ENCODE measurements at regions not wholly inside any gene's neighbourhood (a gene's known extent, or its start where the extent isn't known, plus 50 kb on each side); places are given as distances from the start of the nearest gene placed in this dataset.

- Mint-ChIP-seq H3K4me3 (ENCODE audit: unreplicated experiment) (no peak overlapping the region), H3K9me3 (ENCODE audit: unreplicated experiment) (no peaks in the 10 kb centered on the region), H3K27ac (ENCODE audit: unreplicated experiment) (peak overlapping the region; percentile 73), H3K27me3 (ENCODE audit: unreplicated experiment) (no peaks in the 10 kb centered on the region), H3K4me1 (ENCODE audit: unreplicated experiment) (peaks cover 45% of the 10 kb centered on the region), H3K36me3 (ENCODE audit: unreplicated experiment) (no peaks in the 10 kb centered on the region)
- no peak for DNase-seq (ENCODE audit: extremely low spot score, unreplicated experiment)
- TF ChIP-seq CTCF (IDR thresholded peaks at IDR 0.05): no peak
These were observed 663.2 kb downstream of the ADGRL2 start for GRCh38 chr1:82463951-82464350.

DNA sequence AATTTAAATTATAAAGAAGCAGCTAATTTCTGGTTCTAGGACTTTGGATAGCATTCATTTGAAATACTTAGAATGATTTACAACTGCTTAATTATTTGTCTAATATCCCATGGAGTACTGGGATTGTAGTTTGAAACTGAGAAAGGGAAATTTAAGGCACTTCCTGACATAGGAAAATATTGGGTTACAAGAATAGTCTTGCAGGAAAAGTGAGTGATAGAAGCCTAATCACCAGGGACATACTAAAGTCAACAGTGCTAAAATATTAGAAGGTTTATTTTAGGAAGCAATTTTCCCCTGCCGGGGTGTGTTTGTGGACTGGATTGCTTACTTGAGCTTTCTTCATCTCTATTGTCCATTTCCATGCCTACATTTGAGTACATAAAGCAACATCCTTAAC is 661.6 kb downstream of the ADGRL2 start:
- H3K4me3 Mint-ChIP-seq (ENCODE audit: unreplicated experiment): no peak overlapping the region
- TF ChIP-seq CTCF (IDR thresholded peaks at IDR 0.05): no peak
- H3K27me3 Mint-ChIP-seq (ENCODE audit: unreplicated experiment): no peaks in the 10 kb centered on the region
- DNase-seq (ENCODE audit: extremely low spot score, unreplicated experiment): no peak
- H3K27ac Mint-ChIP-seq (ENCODE audit: unreplicated experiment): peak overlapping the region; percentile 46
- no peaks in the 10 kb centered on the region for H3K36me3 Mint-ChIP-seq (ENCODE audit: unreplicated experiment)
- H3K9me3 Mint-ChIP-seq (ENCODE audit: unreplicated experiment): no peaks in the 10 kb centered on the region
- H3K4me1 Mint-ChIP-seq (ENCODE audit: unreplicated experiment): peaks cover 45% of the 10 kb centered on the region

- Mint-ChIP-seq H3K9me3 (ENCODE audit: unreplicated experiment) (peaks cover 14% of the 10 kb centered on the region), H3K27ac (ENCODE audit: unreplicated experiment) (no peak overlapping the region), H3K27me3 (ENCODE audit: unreplicated experiment) (no peaks in the 10 kb centered on the region), H3K4me3 (ENCODE audit: unreplicated experiment) (no peak overlapping the region), H3K36me3 (ENCODE audit: unreplicated experiment) (peaks cover 7% of the 10 kb centered on the region), H3K4me1 (ENCODE audit: unreplicated experiment) (peaks cover 8% of the 10 kb centered on the region)
- DNase-seq (ENCODE audit: extremely low spot score, unreplicated experiment): no peak
- TF ChIP-seq CTCF (IDR thresholded peaks at IDR 0.05): no peak
These were observed 654.6 kb downstream of the ADGRL2 start for GRCh38 chr1:82455342-82455741.

DNA sequence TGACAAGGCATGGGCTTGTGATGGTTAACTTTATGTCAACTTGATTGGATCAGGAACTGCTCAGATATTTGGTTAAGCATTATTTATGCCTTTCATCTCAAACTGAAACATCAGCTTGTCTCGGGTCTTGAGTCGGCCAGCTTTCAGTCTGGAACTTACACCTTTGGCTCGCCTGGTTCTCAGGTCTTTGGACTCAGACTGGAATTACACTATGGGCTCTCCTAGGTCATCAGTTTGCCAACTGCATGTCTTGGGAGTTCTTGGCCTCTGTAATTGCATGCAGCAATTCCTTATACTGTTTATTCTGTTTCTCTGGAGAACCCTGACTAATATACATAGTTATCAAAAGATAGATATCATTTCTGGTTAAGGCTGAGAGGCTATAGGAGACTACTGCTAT is 653.7 kb downstream of the ADGRL2 start:
- H3K36me3 Mint-ChIP-seq (ENCODE audit: unreplicated experiment): peaks cover 7% of the 10 kb centered on the region
- no peak for TF ChIP-seq CTCF (IDR thresholded peaks at IDR 0.05)
- peaks cover 14% of the 10 kb centered on the region for H3K9me3 Mint-ChIP-seq (ENCODE audit: unreplicated experiment)

GRCh38 chr1:82453511-82454185 is 652.9 kb downstream of the ADGRL2 start:
- H3K27ac Mint-ChIP-seq (ENCODE audit: unreplicated experiment): no peak overlapping the region
- peaks cover 14% of the 10 kb centered on the region for H3K9me3 Mint-ChIP-seq (ENCODE audit: unreplicated experiment)
- H3K27me3 Mint-ChIP-seq (ENCODE audit: unreplicated experiment): no peaks in the 10 kb centered on the region
- TF ChIP-seq CTCF (IDR thresholded peaks at IDR 0.05): no peak
- H3K4me3 Mint-ChIP-seq (ENCODE audit: unreplicated experiment): no peak overlapping the region
- peaks cover 8% of the 10 kb centered on the region for H3K4me1 Mint-ChIP-seq (ENCODE audit: unreplicated experiment)
- peaks cover 7% of the 10 kb centered on the region for H3K36me3 Mint-ChIP-seq (ENCODE audit: unreplicated experiment)
- no peak for DNase-seq (ENCODE audit: extremely low spot score, unreplicated experiment)

More for the DNA sequence above, 653.7 kb downstream of the ADGRL2 start:
- Mint-ChIP-seq H3K27me3 (ENCODE audit: unreplicated experiment) (no peaks in the 10 kb centered on the region), H3K27ac (ENCODE audit: unreplicated experiment) (no peak overlapping the region), H3K4me3 (ENCODE audit: unreplicated experiment) (no peak overlapping the region), H3K4me1 (ENCODE audit: unreplicated experiment) (peaks cover 8% of the 10 kb centered on the region)
- DNase-seq (ENCODE audit: extremely low spot score, unreplicated experiment): no peak

Data from osteocyte (in vitro differentiated cells).